ENCODE measurements at regions not wholly inside any gene's neighbourhood (a gene's known extent, or its start where the extent isn't known, plus 50 kb on each side); places are given as distances from the start of the nearest gene placed in this dataset.
A peak's percentile ranks its signal among the peaks of the same experiment; 100 is the strongest.

GRCh38 chr18:29169599-29169998 lies 992.7 kb upstream of the CDH2 start:
- ATAC-seq (no peak), DNase-seq (ENCODE audit: low spot score) (no peak), FAIRE-seq (no peak)
- Histone ChIP-seq H3K9me3 (ENCODE audit: low read length) (no peaks in the 10 kb centered on the region), H3K27ac (ENCODE audit: extremely low read length, insufficient read depth, low read length) (no peak overlapping the region), H3K4me1 (ENCODE audit: insufficient read depth, low read length) (no peaks in the 10 kb centered on the region), H3K9ac (ENCODE audit: insufficient read depth, low read depth, low read length) (no peak overlapping the region), H3K4me3 (replicated peaks in 1 of 3; ENCODE audit: insufficient read depth in 1 of 3, low read depth in 2 of 3, low read length in 3 of 3) (no peak overlapping the region), H4K20me1 (ENCODE audit: insufficient read depth, low read length) (no peaks in the 10 kb centered on the region), H3K4me2 (ENCODE audit: low read depth, low read length) (no peak overlapping the region), H3K79me2 (ENCODE audit: insufficient read depth, low read length) (no peaks in the 10 kb centered on the region), H3K27me3 (ENCODE audit: control insufficient read depth in 1 of 2, insufficient read depth in 2 of 2, low read length in 2 of 2) (no peaks in the 10 kb centered on the region), H3K36me3 (replicated peaks in 1 of 2; ENCODE audit: control insufficient read depth in 1 of 2, insufficient read depth in 2 of 2, low read length in 2 of 2) (no peaks in the 10 kb centered on the region), H2AFZ (ENCODE audit: low read length) (no peak overlapping the region)
- TF ChIP-seq, protein P1, sequence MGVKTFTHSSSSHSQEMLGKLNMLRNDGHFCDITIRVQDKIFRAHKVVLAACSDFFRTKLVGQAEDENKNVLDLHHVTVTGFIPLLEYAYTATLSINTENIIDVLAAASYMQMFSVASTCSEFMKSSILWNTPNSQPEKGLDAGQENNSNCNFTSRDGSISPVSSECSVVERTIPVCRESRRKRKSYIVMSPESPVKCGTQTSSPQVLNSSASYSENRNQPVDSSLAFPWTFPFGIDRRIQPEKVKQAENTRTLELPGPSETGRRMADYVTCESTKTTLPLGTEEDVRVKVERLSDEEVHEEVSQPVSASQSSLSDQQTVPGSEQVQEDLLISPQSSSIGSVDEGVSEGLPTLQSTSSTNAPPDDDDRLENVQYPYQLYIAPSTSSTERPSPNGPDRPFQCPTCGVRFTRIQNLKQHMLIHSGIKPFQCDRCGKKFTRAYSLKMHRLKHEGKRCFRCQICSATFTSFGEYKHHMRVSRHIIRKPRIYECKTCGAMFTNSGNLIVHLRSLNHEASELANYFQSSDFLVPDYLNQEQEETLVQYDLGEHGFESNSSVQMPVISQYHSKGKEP (CRISPR knock-in tag; IDR thresholded peaks at IDR 0.05) = no peak
- TF ChIP-seq DNMT3B (CRISPR knock-in tag; conservative IDR thresholded peaks at IDR 0.05) = no peak
- TF ChIP-seq ZFP91 (CRISPR knock-in tag; IDR thresholded peaks at IDR 0.05; ENCODE audit: borderline replicate concordance) = no peak
- in situ Hi-C loops (cut with HindIII; ENCODE audit: extremely low pct_ligation_motif_present, low pct_unique_long_range_greater_than_20kb) (no loop called here), intact Hi-C loops (cut with micrococcal nuclease; ENCODE audit: unreplicated experiment) (no loop called here)
- ChIA-PET CTCF (ENCODE audit: low intra/inter-chr PET ratio, low total read pairs) (no interaction called here), POLR2A (no interaction called here)
- BruUV-seq (replicated peaks) = no TSS peak

DNA sequence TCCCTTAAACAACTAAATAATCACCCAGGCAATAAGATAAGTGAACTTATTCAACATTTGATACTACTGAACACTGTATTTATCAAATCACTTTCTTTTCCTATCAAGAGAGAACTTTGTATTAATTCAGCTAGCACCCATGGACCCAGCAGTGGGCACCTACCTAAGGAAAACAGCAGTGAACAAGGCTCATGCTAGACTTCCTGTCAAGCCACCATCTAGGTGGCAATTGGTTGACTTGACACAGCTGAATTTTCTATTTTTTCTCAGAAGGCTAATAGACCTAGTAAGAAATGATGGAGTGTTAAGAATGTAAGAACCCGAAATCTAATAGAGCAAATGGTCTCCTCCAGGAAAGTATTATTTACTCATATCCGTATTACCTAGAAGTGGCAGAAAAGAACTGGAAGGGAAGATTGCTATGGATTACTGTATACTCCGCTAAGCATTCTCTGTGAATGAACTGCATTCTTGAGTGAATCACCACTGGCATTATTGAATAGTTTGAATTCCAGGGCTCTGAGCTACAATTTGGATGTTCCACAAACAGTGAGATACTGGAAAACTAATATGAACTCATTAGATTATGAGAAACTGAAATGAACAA lies 988.2 kb upstream of the CDH2 start:
- no peaks in the 10 kb centered on the region for H3K9me3 ChIP-seq (ENCODE audit: low read length)
- in situ Hi-C loops (cut with HindIII; ENCODE audit: extremely low pct_ligation_motif_present, low pct_unique_long_range_greater_than_20kb) (no loop called here), intact Hi-C loops (cut with micrococcal nuclease; ENCODE audit: unreplicated experiment) (no loop called here)
- CTCF ChIA-PET (ENCODE audit: low intra/inter-chr PET ratio, low total read pairs) = no interaction called here
- ATAC-seq (no peak), DNase-seq (ENCODE audit: low spot score) (peak; percentile 13), FAIRE-seq (no peak)
- no peaks in the 10 kb centered on the region for H3K4me1 ChIP-seq (ENCODE audit: insufficient read depth, low read length)
- H3K4me3 ChIP-seq (replicated peaks in 1 of 3; ENCODE audit: insufficient read depth in 1 of 3, low read depth in 2 of 3, low read length in 3 of 3) = no peak overlapping the region
- WGBS (ENCODE audit: low lambda C conversion rate) = 0% methylated on average over 3 of the region's 3 CpGs
- no peak for TF ChIP-seq ZFP36L1 (CRISPR knock-in tag; IDR thresholded peaks at IDR 0.05)
- no peak for TF ChIP-seq FOXJ3 (CRISPR knock-in tag; IDR thresholded peaks at IDR 0.05; ENCODE audit: borderline replicate concordance)
- TF ChIP-seq ZNF12 (CRISPR knock-in tag; IDR thresholded peaks at IDR 0.05) = no peak
- no peak for TF ChIP-seq MEIS1 (CRISPR knock-in tag; IDR thresholded peaks at IDR 0.05; ENCODE audit: borderline replicate concordance)
- TF ChIP-seq RFXAP (CRISPR knock-in tag; IDR thresholded peaks at IDR 0.05; ENCODE audit: borderline replicate concordance) = no peak
- no peak for TF ChIP-seq ZNF431 (CRISPR knock-in tag; IDR thresholded peaks at IDR 0.05; ENCODE audit: borderline replicate concordance, low read depth)
- TF ChIP-seq, protein P2, sequence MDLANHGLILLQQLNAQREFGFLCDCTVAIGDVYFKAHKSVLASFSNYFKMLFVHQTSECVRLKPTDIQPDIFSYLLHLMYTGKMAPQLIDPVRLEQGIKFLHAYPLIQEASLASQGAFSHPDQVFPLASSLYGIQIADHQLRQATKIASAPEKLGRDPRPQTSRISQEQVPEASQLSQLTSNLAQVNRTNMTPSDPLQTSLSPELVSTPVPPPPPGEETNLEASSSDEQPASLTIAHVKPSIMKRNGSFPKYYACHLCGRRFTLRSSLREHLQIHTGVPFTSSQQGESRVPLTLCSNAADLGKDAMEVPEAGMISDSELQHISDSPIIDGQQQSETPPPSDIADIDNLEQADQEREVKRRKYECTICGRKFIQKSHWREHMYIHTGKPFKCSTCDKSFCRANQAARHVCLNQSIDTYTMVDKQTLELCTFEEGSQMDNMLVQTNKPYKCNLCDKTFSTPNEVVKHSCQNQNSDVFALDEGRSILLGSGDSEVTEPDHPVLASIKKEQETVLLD (CRISPR knock-in tag; IDR thresholded peaks at IDR 0.05; ENCODE audit: low read depth) = no peak
- no peak for TF ChIP-seq SRY (CRISPR knock-in tag; IDR thresholded peaks at IDR 0.05)
- TF ChIP-seq ZSCAN25 (CRISPR knock-in tag; IDR thresholded peaks at IDR 0.05) = no peak
- TF ChIP-seq MIXL1 (CRISPR knock-in tag; IDR thresholded peaks at IDR 0.05) = no peak
- no peaks in the 10 kb centered on the region for H3K27me3 ChIP-seq (ENCODE audit: control insufficient read depth in 1 of 2, insufficient read depth in 2 of 2, low read length in 2 of 2)
- POLR2A ChIA-PET = no interaction called here
- H3K27ac ChIP-seq (ENCODE audit: extremely low read length, insufficient read depth, low read length) = no peak overlapping the region
- BruUV-seq (replicated peaks) = no TSS peak
- no peak overlapping the region for H3K4me2 ChIP-seq (ENCODE audit: low read depth, low read length)
- no peaks in the 10 kb centered on the region for H3K79me2 ChIP-seq (ENCODE audit: insufficient read depth, low read length)
- H3K36me3 ChIP-seq (replicated peaks in 1 of 2; ENCODE audit: control insufficient read depth in 1 of 2, insufficient read depth in 2 of 2, low read length in 2 of 2) = no peaks in the 10 kb centered on the region
- no peak overlapping the region for H3K9ac ChIP-seq (ENCODE audit: insufficient read depth, low read depth, low read length)
- no peaks in the 10 kb centered on the region for H4K20me1 ChIP-seq (ENCODE audit: insufficient read depth, low read length)
- no peak overlapping the region for H2AFZ ChIP-seq (ENCODE audit: low read length)
